GF-D8 (cell line): ENCODE measurements at regions not wholly inside any gene's neighbourhood (a gene's known extent, or its start where the extent isn't known, plus 50 kb on each side); places are given as distances from the start of the nearest gene placed in this dataset.
"Not testable (repeated sequence)": the region's sequence is repeated elsewhere in the genome, so short reads cannot be mapped to it uniquely, and the experiment has no call there.

Experiments used
- DNase-seq: peaks from one replicate; lab custom pipeline; 2025; lab: John Stamatoyannopoulos, UW

DNA sequence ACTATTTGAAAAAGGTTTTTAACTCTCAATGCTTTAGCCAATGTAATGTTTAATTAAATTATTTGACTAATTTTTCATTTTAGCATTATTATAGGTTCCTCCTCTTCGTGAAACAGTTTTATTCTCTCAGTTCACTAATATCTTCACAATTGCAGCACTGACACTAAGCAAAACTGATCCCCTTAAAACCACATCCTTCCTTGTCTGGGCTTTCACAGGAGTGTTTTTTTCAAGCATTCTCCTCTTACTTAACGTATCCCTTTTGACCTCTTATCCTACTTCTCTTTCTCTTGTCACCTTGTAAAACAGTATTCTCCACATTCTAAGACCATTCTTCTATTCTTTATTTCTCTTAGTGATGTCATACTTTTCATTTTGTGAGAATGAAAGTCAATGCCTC lies 112.8 kb downstream of the DSC3 start:
- DNase-seq = peak; percentile 8

DNA sequence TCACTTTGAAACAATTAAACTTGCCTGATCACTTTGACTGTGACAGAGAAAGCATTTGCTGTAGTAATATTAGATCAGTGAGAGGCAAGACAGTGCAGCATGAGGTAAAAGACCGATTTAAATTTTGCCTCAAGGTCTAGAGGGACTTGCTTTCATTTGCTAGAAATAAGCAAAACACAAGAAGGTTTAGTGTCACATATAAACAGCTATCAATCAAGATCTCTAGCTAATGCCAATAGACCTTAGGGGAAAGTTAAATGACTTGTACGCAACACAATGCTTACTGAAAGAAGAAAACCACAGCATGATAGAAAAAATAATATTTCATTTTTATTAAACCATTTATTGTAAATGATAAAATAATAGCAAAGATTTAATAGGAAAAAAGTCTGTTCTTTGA lies 113.5 kb downstream of the DSC3 start:
- DNase-seq = no peak

DNA sequence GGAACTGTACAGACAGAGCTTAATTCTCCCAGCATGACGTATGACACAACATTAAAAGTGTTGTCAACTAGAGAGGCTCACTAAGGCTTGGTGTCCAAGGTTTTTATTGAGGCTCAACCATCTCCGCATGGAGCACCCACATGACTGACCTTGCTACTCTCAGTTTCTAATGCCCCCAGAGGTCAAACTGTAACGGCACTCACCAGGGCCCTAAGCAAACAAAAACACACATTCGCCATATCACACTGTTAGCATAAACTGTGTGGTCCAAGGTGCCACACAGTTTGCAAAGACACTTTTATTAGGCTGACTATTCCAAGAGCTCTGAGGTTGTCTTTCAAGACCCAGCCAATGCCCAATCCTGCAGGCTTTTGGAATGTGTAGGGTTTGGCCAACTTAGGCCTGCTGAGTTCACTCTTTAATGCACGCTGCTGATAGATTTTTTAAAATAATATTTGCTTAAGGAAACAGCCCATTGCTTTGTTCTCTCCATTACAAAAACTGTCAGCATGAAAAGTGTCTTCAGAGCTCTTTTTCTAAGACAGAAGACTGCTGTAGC lies 114.9 kb downstream of the DSC3 start:
- DNase-seq = no peak

DNA sequence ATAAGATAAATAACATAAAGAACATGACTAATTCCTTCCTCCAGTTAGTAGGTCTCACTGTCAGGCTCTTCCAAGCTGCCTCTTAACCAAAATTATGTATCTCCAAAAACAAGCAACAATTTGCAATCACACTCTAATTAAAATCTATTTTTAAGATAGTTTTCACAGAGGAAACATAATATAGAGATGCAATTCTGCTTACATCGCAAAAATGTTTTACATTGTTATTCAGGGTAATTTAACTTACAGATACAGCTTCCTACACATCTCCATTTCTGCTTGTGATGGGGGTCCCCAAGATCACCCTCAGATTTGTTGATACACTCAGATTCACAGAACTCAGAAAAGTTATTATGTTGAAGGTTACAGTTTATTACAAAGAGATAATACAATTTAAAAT lies 115.5 kb downstream of the DSC3 start:
- no peak for DNase-seq

DNA sequence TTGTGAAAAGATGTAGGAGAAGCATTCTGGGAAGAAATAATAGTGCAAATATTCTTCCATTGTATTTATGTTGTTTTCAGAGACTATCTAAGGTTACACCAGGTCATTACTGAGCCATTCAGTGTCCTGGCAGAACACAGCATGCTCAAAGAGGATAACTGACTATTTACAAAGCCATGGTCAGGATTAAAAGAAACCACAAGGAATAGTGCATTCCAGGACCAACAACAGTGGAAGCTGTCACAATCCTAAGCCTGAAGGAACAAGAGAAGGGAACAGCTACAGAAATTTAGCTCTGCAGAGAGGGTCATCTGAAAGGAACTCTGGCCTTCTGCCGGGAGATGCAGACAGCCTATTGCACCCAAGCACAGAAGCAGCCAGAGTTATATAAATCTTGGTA lies 116.7 kb downstream of the DSC3 start:
- DNase-seq = no peak

DNA sequence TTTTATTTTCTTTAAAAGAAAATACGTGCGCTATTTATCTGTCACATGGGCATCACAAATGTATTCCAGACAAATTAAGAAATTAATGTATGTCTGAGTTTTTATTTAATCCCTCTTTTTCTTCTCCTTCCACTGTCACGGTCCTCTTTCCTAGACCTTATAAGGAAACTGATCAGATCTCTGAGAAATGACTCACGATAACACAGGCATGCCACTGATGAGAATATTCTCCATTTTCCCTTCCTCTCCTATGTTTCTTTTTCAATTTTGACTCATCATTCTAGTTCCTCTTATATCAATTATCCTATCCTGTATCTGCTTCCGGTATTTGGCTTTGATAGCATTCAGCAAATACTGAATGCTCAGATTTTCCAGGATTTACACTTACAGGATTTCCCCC lies 121.8 kb downstream of the DSC3 start:
- no peak for DNase-seq

DNA sequence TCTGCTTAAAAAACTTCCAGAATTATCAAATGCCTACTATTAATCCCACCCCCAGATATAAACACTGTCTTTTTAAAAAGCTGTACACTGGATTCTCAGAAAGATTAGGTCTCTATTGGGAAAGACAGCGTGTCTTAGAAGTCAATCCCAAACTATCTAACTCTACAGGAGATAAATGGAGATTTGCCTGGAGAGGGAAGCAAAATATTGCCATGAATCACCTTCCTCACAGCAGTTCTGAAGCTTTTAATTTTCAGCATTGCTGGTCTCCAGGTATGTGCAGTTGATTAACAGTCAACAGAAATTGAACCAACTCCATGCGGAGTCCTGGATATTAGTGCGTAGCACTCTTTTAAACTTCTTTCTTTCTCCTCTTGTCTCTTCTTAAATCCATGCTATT lies 122.2 kb downstream of the DSC3 start:
- no peak for DNase-seq

DNA sequence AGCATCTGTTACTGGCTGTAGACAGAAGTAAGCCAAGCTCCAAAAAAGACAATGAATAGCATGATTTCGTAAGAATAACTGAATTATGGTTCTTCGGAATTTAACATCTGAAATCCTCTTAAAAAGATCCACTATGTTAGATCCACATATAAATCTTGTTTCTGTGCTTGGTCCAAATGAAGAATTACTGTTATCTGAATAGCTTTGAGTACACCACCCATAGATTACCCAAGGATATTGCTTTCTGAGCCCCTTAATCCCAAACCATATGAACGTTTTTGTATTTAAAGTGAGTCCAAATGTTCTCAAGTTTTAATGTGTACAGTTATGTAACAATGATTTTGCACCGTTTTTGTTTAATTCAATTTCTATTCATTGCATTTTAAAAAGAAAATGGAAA lies 124.9 kb downstream of the DSC3 start:
- DNase-seq = no peak

DNA sequence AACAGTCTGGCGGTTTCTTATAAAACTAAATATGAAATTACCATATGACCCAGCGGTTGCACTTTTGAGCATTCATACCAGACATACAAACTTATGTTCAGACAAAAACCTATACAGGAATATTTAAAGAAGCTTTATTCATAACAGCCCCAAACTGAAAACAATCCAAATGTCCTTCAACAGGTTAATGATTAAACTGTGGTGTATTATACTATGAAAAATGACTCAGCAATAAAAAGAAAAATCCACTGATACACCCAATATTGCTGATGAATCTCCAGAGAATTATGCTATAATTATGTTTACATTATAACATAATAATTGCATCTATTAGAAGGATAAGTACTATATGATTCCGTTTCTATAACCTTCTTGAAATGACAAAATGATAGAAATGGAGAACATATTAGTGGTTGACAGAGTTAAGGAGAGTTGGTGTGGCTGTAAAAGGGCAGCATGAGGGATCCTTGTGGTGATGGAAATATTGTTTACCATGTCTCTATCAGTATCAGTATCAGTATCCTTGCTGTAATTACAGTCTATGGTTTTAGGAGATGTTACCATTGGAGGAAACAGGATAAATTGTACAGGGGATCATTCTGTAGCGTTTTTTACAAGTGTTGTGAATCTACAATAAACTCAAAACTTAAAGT lies 127.1 kb downstream of the DSC3 start:
- no peak for DNase-seq

DNA sequence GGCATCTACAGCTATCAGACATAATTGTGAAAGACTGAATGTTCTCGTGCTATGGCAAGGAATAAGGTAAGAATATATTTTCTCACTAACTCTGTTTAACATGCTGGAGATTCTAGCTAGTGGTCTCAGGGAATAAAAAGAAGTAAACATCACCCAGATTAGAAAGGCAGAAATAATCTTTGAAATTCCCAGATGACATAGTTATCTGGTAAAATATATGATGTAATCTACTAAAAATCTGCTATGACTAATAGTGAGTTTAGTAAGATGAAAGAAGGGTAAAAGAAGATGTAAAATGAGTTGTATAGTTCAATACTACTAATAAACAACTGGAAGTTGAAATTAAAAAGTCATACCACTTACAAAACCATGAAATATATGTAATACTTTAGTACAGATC lies 134.2 kb downstream of the DSC3 start:
- DNase-seq = no peak

DNA sequence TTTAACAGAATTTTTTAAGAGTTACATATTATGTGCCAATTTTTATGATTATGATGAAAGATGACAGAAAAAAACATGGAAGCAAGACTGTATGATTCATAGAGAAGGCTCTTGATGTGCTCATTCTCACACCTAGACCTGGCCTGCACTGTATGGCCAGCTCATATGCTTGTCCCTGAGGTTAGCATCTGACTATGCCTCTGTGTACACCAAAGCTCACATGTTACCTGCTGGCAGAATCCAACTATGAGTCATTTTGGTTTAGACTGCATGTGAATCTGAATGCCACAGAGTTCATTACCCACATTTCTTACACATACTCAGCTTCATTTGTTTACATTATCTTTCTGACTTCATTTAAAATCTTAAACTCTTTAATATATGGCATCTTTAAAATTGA lies 139.0 kb downstream of the DSC3 start:
- DNase-seq = no peak

DNA sequence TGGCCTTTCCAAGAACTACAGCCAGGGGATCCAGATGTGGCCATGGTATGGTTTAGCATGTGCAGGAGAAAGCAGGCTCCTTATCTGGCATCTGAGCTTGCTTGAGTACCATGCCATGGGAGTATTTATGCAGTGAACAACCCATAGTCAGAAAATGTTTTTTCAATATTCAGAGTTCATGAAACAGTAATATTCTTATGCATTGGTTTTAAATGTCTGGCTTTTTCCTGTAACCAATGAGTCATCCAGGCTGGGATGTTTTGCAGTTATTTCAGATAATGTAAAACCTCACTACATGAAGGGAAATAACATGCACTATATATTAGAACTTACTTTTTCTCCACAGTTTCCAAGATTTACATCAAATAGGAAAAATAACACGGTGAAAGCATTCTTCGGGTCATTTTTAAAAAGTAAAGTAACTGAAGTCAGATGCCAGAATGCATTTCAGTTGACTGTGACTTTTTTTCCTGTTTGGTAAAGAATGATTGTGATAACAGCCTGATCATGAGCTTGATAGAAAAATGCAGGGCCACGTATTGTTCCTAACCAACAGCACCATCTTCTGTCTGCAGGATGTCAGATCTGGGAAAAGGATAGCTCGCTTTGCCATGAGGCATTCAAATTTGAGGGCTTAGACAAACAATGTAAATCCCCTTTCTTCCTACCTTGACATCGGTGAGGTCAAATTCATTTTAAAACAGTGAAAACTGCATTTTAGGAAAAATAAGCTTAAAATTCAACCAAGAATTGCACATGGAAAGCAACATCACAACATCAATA lies 152.8 kb downstream of the DSC3 start:
- no peak for DNase-seq

DNA sequence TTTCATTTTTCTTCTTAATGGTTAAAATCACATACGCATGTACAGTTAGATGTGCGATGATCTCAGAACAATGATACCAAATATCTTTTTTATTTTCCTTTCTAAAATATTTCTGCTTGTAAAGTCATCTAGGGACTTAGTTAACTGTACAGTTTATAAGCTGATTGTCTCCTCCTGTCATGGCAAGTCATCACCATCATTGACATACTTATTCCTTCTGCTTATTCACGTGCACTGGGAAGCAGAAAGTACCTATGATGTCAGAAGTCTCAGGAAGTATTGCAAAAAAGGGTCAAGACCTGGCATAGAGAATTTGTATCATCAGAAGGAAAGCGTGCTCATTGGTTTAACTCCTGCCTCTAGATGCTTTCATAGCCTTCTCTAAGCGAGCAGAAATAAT lies 154.2 kb downstream of the DSC3 start:
- DNase-seq = no peak

DNA sequence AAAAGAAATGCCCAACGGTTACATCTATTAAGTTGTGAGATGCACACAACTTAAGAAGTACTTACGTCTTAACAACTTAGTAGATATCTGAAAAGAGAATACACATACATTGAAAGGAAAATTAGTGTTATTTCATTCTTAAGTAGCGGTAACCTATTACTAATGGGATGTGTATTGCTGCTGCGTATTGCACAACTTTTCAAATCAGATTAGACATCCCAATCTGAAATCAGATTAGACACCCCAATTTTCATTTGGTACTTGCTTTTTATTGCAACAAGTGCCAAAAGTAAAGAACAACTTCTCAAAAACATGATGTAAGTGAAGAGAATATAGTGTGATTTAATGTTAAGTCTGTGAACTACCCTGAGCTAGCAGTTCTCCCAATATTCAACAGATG lies 155.5 kb downstream of the DSC3 start:
- no peak for DNase-seq

DNA sequence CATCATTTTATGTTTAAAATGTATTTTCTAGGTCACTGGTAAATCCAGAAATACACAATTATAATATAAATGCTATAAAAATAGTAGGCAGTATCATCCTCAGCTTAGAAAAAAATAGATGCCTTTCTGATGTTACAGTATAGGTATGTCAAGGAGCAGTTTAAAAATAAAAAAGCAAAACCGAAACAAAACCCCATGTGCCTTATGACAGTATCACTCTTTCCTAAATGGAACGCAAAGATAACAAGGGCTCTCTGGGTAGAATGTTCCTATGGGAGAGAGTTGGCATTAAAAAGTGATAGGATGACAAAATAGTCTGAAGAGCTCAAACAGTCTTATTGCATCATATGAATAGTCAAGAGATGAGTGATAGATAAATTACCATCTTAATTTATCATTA lies 172.1 kb downstream of the DSC3 start:
- no peak for DNase-seq

DNA sequence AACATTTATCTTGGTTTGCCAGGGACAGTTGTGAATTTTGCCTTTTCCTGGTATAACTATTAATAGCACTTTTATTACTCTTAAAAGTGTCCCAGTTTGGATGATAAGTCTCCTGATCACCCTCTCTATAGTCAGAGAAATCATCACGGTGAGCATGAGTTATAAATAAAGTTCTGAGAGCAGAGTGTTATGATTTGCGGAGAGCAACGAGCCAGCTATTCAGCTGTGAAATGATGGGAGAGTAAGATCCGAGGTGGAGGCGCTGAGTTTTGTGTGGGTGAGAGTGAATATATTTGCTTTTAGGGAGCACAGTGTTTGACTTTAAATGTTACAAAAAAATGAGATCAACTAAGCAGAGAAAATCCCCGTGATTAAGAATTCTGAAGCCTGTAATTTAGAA lies 179.6 kb downstream of the DSC3 start:
- DNase-seq = no peak

DNA sequence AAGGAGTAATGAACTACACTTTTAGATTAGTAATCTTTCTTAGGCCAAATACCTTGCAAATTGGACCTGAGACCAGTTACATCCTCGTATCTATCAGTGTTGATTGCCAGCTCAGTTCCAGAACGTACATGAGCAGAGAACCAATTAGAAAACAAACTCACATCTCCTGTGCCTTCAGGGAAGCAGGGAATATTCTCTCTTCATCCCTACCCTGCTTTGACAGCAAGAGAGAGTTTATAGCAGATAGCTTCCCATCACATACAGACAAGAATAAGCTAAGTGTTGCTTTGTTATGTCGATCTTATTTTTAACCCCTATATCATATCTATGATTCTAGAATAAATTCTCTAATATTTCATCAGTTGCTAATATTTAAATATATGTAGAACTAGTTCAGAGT lies 181.8 kb downstream of the DSC3 start:
- DNase-seq = no peak

DNA sequence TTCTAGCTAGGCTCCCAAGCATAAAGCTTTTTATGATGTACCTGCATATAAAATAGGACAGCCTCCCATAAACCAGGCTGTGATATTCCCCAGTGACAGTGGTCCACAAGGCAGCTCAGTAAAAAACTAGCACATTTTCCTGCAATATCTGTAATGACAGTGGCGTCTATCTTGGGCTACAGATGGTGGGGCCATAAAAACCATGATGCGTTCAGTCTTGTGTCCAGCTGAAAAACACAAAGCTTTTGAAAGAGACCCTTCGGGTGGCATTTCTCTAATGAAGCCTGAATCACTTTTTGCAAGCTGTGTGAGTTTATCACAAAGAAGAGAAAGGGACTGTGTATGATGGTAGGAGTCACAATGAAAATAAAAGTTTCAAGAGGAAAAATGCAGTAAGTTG lies 183.5 kb downstream of the DSC3 start:
- no peak for DNase-seq

DNA sequence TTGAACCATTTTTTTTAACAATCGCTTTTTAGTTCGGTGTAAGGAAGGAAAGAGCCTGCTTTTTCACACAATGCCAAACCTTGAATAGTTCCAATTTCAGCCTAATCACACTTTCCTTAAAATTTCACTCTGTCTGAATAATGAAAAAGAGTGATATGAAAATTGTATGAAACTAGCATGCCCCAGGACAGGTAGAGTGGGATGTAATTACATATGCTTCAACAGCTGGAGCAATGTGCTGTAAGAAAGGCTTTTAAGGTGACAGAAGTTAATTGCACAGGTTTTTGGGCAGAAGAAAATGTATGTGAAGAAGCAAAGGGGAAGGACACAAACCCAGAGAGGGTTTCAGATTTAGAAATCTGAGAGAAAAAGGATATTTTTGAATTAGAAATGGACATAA lies 184.0 kb downstream of the DSC3 start:
- no peak for DNase-seq

DNA sequence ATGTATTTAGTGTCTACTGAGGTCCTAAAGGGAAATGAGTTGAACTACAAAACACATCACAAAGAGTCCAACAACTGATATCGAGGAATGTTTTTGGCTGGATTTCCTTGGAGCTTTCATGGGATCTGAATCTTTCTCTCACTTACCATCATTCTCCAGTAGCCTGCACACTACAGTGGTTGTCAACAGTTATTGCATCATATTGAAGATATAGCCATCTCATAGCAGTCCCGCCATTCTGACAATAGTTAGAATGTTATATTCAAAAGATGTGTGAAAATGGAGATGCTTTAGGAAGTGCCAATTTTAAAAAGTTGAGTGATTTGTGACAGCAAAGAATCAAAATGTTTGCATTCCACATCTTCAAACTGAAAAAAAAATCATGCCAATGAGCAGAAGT lies 186.8 kb downstream of the DSC3 start:
- DNase-seq = no peak

DNA sequence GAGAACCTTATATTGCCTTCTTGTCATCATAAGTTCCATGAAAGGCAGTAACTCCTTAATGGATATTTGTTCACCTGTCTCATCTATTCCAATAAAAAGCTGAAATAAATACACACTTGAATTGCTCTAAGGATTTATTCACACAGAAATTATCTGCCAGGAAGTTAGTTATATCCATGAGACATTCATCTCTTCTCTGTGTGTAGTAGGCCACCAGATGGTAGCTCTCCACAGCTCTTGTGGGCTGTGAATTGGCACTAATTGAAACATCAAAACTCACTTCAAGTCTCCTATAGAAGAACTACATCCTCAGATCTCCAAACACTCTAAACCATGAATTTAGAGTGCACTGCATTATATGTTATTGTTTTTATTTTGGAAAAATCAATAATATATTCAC lies 189.6 kb downstream of the DSC3 start:
- DNase-seq = no peak

DNA sequence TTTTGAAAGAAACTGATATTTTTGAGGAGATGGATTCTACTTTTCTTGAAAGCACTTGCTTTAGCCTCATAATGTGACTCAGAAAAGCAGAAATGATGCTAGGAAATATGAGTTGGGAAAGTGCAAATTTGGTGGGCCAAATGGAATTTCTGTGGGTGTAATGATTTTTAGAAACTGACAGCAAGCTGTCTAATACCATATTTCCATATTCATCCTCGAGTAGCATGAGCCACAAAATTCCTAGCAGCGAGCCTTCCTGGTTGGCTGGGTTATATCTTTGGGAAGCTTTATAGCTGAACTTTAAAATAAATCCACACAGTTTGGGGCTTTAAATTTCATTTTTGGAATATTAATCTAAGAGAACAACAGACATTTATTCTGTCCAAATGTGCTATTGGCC lies 190.0 kb downstream of the DSC3 start:
- DNase-seq = no peak

DNA sequence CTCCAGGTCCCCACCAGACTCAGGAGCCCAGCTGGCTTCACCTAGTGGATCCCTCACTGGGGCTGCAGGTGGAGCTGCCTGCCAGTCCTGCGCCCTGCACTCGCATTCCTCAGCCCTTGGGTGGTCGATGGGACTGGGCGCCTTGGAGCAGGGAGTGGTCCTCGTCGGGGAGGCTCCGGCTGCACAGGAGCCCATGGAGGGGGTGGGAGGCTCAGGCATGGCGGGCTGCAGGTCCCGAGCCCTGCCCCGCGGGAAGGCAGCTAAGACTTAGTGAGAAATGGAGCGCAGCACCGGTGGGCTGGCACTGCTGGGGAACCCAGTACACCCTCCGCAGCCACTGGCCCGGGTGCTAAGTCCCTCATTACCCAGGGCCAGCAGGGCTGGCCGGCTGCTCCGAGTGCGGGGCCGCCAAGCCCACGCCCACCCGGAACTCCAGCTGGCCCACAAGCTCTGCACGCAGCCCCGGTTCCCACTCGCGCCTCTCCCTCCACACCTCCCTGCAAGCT lies 203.4 kb downstream of the DSC3 start:
- not testable (repeated sequence) for DNase-seq

DNA sequence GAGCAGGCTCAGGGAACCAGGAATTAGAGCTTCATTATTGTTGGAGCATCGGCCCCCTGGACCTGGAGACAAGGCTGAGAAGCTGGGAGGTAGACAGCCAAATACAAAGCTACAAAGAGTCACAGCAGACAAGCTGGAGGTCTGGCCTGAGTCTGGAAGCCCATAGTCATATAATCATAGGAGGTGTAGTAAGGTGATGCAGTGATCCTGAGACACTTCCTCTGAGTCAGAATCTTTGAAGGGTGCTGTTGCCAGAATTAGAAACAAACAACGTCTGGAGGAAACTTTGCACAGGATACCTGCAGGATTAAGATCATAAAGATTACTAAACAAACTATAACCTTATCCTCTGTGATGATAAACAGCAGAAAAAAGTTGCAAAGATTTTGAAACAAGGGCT lies 213.8 kb downstream of the DSC3 start:
- DNase-seq = no peak
